EH (cell line): ENCODE measurements at regions not wholly inside any gene's neighbourhood (a gene's known extent, or its start where the extent isn't known, plus 50 kb on each side); places are given as distances from the start of the nearest gene placed in this dataset.

ENCODE experiments used
- DNase-seq: peaks from one replicate; pipeline ENCODE4 v3.0.0-alpha.2; 2015; ENCODE audit warnings: low read depth

DNA sequence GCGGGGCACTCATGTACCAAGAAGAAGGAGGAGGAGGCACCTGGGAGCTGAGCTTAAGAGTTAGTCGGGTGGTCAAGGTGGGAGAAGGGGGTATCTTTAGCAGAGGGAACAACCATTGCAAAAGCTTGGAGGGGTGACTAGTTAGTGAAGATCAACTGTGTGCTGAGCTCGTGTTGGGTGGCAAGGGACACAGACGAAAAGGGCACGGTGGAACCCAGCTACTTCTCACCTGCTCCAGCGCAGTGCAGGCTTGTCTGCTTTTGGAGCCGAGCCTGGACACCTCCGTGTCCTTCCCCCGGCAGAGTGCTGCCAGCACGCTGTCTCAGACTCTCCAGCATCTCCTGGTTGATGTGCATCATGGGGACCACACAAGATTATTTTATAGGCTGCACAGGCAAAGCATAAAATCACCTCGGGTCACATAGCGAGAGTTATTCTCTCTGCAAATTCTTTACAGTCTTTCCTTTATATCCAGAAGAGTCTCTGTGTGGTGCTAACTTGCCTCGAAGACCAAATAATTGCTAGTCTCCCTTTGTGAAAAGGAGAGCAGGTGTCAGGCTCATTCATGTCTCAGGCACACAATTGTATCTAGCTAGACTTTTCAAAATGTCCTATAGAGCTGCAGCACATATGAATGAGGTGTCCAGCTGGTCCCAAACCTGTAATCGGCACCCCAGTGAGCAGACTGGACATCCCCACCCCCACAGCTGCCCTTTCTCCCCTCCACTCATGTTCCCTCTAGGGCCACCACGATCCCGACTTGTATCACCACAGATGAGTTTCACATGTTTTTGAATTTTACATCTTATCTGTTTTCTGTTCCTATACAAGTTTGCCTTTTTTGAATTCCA is 123.4 kb downstream of the CEBPB start:
- DNase-seq = no peak

DNA sequence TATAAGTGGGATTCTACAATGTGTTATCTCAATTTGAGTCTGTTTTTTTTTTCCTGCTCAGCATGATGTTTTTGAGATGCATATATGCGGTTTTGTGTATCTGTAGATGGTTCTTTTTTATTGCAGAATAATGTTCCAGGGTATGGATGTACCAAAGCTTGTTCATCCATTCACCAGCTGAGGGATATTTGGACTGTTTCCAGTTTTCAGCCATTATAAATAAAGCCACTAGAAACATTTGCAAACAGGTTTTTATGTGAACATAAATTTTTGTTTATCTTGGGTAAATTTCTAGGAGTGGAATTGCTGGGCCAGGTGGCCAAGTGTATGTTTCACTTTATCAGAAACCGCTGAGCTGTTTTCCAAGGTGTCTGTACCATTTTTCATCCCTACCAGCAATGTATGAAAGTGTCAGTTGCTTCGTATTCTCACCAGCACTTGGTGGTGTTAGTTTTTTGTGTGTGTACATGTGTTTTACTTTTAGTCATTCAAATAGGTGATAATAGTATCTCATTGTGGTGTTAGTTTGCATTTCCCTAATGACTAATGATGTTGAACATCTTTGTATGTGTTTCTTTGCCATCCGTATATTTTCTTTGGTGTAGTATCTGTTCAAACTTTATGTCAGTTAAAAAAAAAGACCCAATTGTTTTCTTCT is 124.2 kb downstream of the CEBPB start:
- no peak for DNase-seq

DNA sequence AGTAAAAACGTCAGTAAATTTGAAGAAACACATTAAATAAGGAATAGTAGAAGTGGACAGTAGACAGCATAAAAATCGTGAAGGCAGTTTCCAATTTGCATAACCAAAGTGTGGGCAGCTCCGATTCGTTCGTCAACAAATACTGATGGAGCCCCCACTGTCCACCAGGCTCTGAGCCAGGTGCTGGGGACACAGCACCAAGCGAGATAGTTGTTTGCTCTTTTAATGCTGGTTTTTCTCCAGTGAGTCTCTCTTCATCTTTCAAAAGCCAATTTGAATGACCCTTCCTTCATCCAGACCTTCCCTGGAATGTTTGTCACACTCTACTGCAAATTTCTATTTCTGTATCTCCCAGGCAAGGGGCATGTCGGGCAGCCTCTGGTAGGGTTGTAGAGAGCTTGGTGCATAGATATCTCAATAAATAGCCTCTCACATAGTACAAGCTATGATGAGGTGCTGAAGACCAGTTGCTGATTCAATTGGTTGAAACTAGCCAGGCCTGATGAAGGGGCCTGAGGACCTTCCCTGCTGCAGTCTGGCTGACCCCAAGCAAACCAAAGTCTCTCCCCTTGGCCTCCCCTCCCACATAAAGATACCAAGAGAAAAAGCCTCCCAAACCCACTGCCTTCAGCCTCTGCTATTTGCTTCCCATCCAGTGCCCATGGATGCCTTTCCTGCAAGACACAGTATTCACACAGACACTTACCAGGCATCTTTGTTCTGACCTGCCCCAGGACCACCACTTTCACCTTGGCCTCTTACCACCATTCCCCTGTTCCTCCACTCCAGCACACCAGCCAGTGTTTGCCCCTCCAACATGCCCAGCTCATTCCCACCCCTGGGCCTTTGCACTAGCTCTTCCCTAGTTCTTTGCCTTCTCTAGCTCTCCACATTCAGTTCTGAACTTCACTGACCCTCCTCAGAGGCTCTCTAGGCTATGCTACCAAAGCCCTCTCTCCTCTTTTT is 125.2 kb downstream of the CEBPB start:
- no peak for DNase-seq

DNA sequence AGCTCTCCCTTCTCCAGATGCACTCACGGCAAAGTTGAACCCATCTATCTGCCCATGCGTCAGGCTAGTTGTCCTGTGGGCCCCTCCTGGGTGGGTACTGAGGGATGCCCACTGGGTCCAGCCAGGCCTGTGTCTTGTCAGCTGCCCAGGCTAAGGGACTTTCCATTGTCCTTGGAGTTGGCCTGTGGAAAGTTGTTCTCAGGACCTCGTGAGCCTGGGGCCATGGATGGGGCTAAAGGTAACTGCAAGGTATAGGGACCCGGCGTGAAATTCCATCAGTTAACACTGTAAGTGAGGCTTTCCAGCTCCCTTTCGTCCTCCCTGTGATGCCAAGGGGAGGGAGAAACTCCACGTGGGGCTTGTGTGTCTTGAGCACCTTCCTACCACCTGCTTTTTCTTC is 126.5 kb downstream of the CEBPB start:
- no peak for DNase-seq

DNA sequence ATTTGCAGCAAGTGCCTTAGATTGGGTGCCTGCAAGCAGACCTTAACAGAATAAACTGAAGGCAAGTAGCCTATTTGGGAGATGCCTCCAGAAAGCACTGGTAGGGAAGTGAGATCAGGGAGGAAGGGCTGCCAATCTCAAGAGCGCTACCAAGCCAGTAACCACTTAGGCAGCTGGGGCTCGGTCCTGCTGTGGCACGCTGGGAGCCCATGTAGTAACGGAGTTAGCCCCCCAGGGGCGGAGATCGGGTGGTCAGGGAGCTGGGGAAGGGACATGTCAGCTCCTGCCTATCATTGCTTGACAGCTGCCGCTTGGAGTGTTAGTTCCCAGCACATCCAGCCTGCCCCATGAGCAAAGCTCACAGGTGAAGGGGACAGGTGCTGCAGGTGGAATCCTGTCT is 127.0 kb downstream of the CEBPB start:
- DNase-seq = no peak

DNA sequence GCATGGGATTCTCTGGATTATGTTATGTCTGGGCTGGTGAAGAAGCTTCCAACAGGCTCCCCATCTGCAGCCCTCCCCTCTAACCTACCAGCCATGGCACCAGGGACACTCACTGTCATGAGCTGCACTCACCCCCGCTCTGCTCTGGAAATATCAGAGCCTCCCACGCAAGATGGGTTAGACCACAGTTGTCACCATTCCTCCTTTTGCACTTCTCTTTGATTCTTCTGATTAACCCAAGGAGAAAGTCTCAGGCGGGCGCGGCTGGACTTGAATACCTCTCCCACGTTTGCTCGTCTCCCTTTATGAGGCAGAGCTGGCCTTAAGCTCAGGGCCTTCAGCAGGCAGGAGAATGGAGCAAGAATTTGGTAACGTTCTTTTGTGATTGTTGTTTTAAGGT is 128.1 kb downstream of the CEBPB start:
- DNase-seq = no peak

DNA sequence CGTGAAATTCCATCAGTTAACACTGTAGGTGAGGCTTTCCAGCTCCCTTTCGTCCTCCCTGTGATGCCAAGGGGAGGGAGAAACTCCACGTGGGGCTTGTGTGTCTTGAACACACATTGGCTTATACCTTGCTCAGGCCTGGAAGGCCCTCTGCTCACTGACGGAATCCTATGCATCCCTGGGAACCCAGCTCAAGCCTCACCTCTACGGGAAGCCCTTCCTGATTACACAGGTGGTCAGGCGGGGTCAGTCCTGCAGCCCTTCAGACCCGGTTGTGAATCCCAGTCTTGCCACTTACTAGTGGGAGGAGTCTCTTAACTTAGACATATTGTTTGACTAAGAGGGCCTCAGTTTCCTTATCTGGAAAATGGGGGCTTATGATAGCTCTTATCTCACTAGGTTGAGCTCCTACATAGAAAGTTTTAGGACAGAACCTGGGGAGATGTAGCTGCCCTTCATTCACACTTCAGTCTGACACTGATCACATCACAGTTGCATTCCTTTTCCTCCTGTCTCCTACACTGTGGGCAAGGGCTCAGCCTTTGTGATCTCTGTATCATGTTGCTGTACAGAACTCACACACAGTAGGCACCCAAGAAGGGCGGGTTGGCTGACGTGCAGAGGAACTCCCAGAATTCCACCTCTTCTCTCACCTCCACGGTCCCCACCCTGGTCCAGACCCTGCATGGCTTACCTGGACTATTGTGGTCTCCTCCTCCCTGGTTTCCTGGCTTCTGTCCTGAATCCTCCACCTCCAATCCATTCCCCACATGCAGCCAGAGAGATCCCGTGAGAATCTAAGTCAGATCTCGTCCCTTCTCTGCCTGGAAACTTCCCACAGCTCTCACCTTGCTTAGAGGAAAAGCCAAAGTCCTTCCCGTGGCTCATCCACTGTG is 129.6 kb downstream of the CEBPB start:
- no peak for DNase-seq

DNA sequence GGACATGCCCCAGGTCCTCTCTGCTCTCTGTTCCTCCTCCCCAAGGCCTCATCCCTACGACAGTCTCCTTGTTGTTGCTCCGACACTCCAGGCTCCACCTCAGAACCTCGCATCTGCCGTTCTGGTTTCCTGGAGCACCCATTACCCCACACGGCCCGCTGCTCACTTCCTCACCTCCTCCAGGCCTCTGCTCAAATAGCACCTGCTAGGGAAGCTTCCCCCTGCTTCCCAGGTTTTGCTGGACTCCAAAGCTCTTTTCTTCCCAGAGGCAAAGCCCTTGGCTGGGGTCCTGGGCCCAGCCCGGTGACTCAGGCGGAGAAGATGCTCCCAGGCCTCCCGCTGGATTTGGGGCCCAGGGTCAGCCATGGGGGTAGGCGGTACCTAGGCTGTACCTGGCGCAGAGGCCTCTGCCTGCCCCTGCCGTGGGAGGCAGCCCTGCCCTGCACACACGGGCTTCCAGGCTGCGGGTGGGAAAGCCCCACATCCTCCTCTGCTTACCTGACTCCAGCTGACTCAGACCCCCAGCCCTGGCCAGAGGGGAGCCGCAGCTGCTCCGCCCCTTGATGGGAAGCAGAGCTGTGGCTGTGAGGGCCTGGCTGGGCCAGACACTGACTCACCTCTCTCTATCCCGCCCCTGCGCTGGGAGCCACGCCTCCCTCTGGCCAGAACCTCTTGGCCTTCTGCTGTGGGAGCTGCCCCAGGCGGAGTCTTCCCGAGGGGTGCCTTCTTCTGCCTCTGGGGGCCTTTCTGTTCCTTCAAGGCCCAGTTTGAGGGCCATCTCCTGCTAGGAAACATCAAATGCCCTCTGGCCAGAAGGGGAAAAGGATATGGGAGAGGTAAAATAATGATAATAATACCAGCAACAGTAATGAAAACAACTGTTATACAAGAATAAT is 130.5 kb downstream of the CEBPB start:
- DNase-seq = peak; percentile 95

DNA sequence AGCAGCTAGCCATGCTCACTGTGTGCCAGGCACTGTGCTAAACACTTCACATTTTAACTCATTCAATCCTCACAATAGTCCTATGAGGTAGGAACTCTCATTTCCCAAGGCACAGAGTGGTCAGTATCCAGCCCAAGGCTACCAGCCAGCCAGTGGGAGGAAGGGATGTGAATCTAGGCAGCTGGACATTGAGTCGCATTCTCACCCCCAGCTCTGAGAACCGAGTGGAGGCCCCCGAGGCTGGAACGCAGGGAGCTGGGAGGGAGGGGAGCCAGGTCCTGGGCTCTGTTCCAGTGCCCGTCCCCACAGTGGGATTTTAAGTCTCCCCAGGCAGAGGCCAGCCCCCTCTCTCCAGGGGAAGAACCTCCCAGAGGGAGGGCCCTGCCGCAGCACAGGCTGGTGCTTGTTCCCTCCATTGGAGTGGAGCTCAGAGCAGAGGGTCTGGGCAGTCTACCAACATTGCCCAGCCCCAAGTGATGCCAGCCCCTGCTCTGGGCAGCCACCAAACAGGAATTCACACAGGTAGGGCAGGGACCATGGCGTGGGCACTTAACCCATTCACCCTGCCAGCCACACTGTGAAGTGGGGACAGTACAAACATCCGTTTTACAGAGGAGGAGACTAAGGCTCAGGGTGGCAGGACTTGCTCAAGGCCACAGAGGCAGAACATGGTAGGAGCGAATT is 131.3 kb downstream of the CEBPB start:
- peak; percentile 69 for DNase-seq

DNA sequence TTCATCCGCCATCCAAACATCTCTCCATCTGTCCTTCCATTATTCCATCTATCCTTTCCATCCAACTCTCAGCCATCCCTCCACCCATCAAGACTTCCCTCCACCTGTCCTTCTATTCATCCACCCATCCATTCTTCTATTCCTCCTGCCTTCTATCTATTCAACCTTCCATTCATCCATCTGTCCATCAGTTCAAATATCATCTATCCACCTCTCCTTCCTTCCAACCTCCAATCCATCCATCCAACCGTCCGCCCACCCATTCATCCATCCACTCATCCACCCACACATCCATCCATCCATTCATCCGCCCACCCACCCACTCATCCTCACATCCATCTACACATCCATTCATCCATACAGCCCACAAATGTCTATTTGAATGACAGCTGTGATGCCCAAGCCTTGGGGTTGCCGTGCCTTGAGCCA is 132.1 kb downstream of the CEBPB start:
- DNase-seq = no peak

DNA sequence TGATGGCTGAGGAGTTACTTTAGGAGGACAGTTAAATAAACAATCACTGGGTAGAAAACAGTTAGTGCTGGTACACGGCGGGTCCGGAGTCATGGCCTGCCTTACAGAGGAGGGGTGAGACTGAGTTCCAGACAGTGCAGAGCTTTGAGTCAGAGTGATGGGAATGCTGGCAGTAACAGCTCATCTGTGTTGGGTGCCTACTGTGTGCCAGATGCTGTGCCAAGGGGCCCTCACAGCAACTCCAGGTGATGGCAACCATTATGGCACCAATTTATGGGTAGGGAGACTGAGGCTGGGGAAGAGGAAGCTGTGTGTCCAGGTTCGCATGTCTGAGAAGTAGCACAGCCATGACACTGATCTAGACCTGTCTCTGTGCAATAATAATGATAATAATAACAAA is 132.6 kb downstream of the CEBPB start:
- peak; percentile 70 for DNase-seq

DNA sequence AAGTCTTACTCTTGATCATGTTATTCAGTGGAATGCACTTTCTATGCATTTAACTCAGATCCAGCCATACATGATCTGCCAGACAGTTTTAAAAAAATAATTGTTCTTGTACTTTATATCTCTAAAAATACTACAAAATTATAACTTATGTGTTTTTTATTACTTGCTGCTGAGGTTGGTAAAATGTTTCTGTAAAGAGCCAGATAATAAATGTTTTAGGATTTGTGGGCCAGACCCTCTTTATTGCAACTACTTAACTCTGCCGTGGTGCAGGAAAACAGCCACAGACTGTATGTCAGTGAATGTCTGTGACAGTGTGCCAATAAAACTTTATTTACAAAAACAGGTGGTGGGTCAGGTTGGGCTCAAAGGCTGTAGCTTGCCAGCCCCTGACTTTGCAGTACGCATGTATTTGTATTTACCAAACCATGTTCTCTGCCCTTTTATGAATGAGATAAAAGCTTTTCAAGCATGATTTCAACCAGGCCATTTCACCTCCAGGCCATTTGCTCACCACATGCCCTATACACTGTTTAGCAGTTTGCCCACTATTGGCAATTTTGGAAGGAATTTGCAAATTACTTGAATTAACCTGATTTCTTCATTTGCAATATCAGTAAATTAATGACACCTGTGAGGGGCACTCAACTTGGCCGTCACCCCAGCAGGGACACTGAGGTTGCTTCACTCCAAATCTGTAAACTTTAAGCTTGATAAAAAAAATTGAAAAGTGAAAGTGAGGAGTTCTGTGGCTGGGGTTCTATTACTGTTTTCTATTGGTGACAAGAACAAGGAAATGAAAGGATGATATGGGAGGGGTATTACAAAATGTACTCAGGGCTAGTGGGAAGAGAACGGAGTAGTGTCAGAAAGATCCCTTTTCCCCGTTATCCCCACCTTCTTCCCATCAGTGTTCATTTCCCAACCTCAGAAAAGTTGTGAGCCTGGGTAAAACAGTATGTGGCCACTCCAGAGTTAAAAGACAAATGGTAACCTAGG is 133.4 kb downstream of the CEBPB start:
- no peak for DNase-seq

DNA sequence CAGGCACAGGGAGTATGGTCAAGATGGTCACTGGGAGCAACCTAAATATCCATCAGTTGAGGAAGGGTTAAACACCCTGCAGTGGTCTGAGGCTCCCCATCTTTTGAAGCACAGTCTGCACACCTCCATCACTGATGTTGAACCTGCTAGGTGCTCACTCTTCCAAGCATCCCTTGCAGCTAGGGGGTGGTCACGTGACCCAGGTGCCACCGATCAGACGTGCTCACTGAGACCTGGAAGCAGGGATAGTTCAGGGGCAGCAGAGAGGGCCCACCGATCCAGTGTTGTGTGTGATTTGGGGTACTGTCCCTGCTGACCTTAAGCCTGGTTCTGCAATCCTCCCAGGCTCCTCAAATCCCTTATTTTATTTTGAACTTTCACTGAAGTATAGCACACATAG is 134.6 kb downstream of the CEBPB start:
- DNase-seq = no peak

DNA sequence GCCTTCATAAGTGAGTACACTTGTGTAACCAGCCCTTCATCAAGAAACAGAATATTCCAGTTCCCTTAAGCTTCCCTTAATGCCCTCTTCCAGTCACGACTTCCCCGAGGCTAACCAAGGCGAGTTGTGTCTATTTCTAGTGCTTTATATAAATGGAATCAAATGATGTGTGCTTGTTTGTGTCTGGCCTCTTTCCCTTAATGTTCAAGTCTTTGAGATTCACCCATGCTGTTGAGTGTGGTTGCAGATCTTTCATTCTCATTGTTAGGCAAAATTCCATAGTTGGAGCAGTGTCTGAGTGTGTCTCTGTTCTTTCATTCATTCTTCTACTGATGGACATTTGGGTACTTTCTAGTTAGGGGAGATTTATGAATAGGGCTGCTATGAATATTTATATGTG is 135.0 kb downstream of the CEBPB start:
- DNase-seq = no peak

DNA sequence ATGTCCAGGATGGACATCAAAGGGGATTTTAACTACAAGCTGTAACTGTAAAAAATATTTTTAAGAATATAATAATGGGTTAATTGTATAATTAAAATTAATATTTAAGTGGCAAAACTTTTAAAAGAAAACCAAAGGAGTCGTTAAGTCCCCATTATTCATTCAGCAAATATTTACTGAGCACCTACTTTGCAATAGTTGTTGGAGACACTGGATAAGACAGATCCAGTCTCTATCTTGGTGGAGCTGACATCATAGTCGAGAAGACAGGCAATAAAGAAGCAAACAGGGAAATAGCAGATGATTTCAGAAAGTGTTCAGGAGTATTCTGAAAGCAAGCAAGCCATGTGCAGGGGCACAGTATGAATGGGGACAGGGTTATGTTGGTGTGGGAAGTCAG is 137.0 kb downstream of the CEBPB start:
- no peak for DNase-seq

DNA sequence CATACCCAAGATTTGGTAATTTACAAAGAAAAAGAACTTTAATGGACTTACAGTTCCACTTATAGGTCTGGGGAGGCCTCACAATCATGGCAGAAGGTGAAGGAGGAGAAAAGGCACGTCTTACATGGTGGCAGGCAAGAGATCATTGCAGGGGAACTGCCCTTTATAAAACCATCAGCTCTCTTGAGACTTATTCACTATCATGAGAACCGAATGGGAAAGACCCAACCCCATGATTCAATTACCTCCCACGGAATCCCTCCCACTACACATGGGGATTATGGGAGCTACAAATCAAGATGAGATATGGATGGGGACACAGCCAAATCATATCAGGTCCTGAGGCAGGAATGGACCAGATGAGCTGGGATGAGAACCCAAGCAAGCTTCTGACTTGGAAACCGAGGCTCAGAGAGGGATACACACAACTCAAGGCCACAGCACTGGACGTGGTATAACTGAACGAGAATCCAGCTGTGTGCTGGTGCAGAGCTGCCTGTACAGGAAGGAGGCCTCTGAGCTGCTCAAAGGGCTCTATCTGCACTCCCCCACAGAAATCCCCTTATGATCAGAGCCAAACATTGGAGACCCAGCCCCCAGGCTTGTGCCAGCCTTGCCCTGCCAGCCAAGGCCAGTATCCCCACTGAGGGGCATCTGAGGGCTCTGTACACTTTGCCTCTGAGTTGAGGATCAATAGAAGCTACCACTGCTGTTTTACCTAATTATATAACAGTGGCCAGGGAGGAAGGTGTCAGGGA is 137.8 kb downstream of the CEBPB start:
- DNase-seq = no peak

DNA sequence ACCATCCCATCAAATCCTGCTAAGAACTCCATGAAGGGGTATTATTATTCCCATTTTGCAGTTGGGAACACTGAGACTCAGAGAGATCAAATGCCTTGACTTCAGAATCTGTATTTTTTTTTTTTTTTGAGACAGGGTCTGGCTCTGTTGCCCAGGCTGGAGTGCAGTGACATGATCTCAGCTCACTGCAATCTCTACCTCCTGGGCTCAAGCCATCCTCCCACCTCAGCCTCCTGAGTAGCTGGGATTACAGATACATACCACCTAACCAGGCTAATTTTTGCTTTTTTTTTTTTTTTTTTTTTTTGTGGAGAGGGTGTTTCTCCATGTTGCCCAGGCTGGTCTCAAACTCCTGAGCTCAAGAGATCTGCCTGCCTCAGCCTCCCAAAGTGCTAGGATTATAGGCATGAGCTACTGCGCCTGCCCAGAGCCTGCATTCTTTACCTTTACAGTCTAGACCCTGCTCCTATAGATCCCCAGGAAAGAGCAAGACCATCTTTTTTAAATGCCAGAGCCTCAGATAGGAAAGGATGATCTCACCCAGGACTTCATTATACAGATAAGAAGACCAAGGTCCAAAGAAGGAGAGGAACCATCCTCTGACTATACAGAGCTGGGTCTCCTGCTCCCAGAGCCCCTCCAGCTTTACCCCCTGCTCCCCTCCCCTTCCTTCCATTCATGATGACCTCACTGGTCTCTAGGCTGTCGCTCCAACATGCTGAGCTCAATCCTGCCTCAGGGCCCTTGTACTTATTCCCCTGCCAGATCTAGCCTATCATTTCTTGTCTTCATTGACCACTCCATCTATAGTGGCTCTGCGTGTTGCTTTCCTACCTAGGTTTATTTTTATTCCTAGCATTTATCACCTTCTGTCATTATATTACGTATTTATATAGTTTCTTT is 138.6 kb downstream of the CEBPB start:
- DNase-seq = no peak
